GM21619 (cell line): ENCODE measurements at regions not wholly inside any gene's neighbourhood (a gene's known extent, or its start where the extent isn't known, plus 50 kb on each side); places are given as distances from the start of the nearest gene placed in this dataset.
"Not testable (repeated sequence)": the region's sequence is repeated elsewhere in the genome, so short reads cannot be mapped to it uniquely, and the experiment has no call there.

ENCODE experiments used
- ATAC-seq: cut with Tn5 transposase; IDR thresholded peaks from one replicate; pipeline ENCODE4 v1.9.1; 2021; ENCODE audit not compliant: unreplicated experiment

DNA sequence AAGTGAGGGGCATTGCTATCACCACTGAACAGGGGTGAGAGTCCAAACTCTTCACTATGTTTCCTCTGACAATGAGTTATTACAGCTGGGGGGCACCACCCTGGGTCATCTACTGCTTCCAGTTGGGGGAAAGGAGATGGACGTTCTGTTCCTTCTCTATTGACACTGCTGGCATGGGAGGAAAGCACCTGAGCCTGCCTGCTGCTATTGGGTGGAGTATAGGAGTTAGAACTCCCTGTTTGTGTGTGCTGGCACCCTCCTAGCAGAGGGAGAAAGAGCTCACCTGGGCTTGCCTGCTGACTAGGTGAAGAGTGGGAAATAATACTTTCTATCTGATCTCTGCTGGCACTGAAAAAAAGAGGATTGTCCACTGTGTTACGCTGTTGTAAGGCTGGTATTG, 163.8 kb downstream of the MSN start:
- ATAC-seq: no peak

DNA sequence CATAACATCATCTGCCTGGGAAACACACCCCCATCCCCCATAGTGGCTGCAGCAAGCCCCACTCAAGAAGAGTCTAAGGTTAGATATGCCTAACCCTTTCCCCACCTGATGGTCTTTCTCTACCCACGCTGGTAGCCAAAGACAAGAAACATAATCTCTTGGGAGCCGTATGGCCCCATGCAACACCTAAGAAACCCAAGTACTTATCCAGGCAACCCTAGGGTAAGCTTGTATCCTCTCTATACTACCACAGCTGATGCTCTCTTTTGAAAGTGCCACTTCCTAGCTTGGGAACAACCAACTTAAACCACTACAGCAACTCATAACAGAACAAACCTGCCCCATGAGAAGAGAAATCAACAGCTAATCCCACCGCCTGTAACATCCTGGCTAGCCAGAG, 161.1 kb downstream of the MSN start:
- ATAC-seq: no peak

DNA sequence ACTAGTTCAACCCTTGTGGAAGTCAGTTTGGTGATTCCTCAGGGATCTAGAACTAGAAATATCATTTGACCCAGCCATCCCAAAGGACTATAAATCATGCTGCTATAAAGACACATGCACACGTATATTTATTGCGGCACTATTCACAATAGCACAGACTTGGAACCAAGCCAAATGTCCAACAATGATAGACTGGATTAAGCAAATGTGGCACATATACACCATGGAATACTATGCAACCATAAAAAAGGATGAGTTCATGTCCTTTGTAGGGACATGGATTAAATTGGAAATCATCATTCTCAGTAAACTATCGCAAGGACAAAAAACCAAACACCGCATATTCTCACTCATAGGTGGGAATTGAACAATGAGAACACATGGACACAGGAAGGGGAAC, 157.8 kb downstream of the MSN start:
- ATAC-seq: not testable (repeated sequence)

DNA sequence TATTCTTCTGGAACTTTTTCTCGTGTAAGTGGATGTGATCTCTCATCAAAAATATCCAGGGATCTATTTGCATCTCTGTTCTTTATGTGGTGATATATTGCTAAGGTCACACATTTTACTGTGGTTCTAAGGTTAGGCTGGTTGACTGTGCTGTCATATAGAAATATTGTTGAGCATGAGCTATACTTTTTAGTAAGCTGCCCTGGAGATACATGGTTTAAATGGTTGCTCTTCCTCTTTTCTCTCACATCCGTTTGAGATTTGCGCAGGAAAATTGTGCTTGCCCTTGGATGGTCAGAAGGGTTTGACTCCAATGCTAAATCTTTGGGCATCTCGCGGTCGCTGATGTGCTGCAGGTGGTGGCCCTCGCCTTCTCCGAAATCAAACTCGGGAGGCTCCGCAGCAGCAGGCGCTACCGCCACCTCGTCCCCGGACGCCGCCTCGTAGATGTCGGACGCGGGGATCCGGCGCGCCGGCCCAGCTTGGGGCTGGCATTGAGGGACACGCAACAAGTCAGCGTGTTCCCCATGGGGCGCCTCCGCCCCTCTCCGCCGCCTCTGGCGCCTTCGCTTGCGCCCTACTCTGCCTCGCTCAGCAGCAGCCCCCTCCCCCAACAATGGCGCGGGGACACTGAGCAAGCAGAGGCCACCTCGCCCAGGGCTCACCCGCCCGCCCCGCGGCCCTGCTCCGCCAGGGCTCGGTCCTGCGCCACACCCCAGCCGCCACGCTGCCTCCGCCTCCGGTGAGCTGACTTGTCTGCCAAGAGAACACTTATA, 154.5 kb downstream of the MSN start:
- ATAC-seq: peak; percentile 72

DNA sequence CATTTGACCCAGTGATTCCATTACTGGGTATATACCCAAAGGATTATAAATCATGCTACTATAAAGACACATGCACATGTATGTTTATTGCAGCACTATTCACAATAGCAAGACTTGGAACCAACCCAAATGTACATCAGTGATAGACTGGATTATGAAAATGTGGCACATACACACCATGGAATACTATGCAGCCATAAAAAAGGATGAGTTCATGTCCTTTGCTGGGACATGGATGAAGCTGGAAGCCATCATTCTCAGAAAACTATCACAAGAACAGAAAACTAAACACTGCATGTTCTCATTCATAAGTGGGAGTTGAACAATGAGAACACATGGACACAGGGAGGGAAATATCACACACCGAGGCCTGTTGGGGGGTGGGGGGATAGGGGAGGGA, 152.5 kb downstream of the MSN start:
- not testable (repeated sequence) for ATAC-seq

DNA sequence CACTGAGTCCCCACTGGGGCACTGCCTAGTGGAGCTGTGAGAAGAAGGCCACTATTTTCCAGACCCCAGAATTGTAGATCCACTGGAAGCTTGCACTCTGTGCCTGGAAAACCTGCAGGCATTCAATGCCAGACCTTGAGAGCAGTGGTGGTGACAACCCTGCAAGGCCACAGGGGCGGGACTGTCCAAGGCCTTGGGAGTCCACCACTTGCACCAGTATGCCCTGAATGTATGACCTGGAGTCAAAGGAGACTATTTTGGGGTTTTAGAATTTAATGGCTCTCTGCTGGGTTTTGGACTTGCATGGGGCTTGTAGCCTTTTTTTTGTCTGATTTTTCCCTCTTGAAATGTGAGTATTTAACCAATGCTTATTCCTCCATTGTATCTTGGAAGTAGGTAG, 145.8 kb downstream of the MSN start:
- no peak for ATAC-seq

DNA sequence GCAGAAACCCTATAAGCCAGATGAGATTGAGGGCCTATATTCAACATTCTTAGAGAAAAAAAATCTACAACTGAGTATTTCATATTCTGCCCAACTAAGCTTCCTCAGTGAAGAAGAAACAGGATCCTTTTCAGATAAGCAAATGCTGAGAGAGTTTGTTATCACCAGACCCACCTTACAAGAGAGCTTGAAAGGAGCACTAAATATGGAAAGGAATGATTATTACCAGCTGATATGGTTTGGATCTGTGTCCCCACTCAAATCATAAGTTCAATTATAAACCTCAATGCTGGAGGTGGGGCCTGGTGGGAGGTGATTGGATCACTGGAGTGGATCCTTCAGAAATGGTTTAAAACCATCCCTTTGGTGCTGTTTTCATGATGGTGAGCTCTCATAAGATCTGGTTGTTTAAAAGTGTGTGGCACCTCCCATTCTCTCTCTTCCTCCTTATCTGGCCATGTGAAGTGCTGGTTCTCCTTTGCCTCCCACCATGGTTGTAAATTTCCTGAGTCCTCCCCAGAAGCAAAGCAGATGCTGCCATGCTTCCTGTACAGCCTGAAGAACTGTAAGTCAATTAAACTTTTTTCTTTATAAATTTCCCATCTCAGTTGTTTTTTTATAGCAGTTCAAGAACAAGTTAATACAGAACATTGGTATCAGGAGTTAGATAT, 144.2 kb downstream of the MSN start:
- ATAC-seq: no peak
